ENCODE measurements at regions not wholly inside any gene's neighbourhood (a gene's known extent, or its start where the extent isn't known, plus 50 kb on each side); places are given as distances from the start of the nearest gene placed in this dataset.

DNA sequence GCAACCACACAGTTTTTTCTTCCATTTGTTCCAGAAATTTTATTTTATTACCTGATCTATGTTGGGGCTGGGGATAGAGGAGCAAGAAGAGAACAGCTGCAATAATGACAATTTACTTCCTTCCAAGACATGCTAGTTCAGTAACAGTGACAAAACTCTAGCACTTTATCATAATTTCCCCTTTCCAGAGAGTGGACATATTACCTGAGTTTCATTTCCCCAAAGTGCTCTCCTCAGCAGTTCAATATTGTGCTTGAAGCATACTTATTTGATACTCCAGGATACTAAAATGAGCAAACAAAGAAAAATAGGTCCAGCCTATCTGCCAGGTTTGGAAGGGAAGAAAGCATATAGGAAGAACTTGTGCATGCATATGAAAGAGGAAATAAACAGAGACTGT, 157.7 kb downstream of the ID4 start:
- Histone ChIP-seq H3K27me3 (ENCODE audit: control insufficient read depth, insufficient read depth, low read length) (no peaks in the 10 kb centered on the region), H3K9me3 (ENCODE audit: control insufficient read depth, insufficient read depth, low read length) (no peaks in the 10 kb centered on the region), H3K4me1 (ENCODE audit: control insufficient read depth, insufficient read depth, low read length) (no peaks in the 10 kb centered on the region), H3K36me3 (ENCODE audit: control insufficient read depth, insufficient read depth, low read length) (no peaks in the 10 kb centered on the region), H3K27ac (ENCODE audit: low read depth, low read length) (no peak overlapping the region), H3K4me3 (ENCODE audit: low read depth, low read length) (no peak overlapping the region)
- peak in 1 of 6 donors; percentile 32 for DNase-seq (ENCODE audit: low read depth in 4 of 6, low spot score in 6 of 6)

DNA sequence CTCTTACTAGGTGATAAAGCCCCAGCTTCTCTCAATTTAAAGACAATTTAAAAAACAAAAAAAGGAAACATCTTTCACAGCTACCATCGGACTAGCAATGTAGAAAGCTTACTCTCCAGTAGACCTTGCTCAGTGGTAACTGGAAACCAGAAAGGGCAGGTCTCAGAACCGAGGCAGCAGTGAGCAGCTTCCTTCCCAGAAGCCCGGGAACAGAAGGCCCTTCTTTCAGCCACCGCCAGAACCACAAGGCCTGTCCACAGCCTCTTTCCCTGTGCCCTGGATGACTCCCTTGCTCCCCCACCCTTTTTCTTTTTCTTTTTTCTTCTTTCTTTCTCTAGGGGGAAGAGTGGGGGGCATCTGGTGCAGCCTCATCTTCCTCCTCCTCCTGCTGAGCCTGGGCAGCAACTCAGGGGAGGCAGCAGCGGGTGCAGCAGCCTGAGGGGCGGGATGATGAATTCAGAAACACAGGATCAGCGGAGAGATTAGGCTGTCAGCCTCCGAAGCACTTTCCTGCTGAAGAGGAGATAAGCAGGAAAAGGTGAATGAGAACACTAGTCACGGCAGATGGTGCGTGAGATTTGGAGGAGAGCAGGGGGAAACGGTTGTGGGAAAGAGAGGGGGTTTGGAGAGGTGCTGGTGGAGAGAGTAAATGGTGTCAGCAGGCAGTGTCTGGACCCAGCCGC, 158.5 kb downstream of the ID4 start:
- DNase-seq (ENCODE audit: low read depth in 4 of 6, low spot score in 6 of 6), result peak in 2 of 6 donors; percentile 11 to 36
- Histone ChIP-seq H3K27ac (ENCODE audit: low read depth, low read length) (no peak overlapping the region), H3K9me3 (ENCODE audit: control insufficient read depth, insufficient read depth, low read length) (no peaks in the 10 kb centered on the region), H3K4me3 (ENCODE audit: low read depth, low read length) (no peak overlapping the region), H3K27me3 (ENCODE audit: control insufficient read depth, insufficient read depth, low read length) (no peaks in the 10 kb centered on the region), H3K4me1 (ENCODE audit: control insufficient read depth, insufficient read depth, low read length) (no peaks in the 10 kb centered on the region), H3K36me3 (ENCODE audit: control insufficient read depth, insufficient read depth, low read length) (no peaks in the 10 kb centered on the region)
- 61% methylated on average over 11 of the region's 12 CpGs for WGBS (ENCODE audit: insufficient coverage)

DNA sequence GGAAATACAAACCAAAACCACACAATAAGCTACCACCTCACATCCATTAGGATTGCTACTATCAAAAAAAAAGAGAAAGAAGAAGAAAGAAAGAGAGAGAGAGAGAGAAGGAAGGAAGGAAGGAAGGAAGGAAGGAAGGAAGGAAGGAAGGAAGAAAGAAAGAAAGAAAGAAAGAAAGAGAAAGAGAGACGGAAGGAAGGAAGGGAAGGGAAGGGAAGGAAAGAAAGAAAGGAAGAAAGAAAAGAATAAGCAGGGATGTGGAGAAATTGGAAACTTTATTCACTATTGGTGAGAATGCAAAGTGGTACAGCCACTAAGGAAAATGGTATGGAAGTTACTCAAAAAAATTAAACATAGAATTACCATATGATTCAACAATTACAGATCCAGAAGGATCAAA, 159.9 kb downstream of the ID4 start:
- H3K4me3 ChIP-seq (ENCODE audit: low read depth, low read length), result no peak overlapping the region
- no peaks in the 10 kb centered on the region for H3K36me3 ChIP-seq (ENCODE audit: control insufficient read depth, insufficient read depth, low read length)
- no peak overlapping the region for H3K27ac ChIP-seq (ENCODE audit: low read depth, low read length)
- no peaks in the 10 kb centered on the region for H3K27me3 ChIP-seq (ENCODE audit: control insufficient read depth, insufficient read depth, low read length)
- no peaks in the 10 kb centered on the region for H3K9me3 ChIP-seq (ENCODE audit: control insufficient read depth, insufficient read depth, low read length)
- WGBS (ENCODE audit: insufficient coverage), result 100% methylated on average over 1 of the region's 1 CpG
- no peak for DNase-seq (ENCODE audit: low read depth in 4 of 6, low spot score in 6 of 6)
- H3K4me1 ChIP-seq (ENCODE audit: control insufficient read depth, insufficient read depth, low read length), result no peaks in the 10 kb centered on the region

DNA sequence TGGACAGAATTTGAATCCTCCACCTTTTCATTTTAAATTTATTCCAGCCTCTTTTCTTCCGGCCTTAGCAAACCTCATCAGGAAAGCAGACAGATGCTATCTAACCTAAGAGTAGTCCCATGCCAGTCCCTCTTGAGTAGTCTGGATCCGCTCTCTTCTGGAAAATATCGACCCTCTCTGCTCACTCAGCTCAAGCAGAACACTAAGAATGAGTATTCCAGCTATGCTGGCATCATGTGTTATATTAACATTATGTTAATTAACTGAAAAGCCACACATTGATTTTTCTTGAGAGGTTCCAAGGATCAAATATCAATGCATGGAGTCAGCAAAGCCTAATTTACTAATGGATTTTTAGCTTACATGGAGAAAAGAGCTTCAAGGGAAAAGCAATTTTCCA, 161.4 kb downstream of the ID4 start:
- no peaks in the 10 kb centered on the region for H3K36me3 ChIP-seq (ENCODE audit: control insufficient read depth, insufficient read depth, low read length)
- WGBS (ENCODE audit: insufficient coverage), result 91% methylated on average over 1 of the region's 3 CpGs

DNA sequence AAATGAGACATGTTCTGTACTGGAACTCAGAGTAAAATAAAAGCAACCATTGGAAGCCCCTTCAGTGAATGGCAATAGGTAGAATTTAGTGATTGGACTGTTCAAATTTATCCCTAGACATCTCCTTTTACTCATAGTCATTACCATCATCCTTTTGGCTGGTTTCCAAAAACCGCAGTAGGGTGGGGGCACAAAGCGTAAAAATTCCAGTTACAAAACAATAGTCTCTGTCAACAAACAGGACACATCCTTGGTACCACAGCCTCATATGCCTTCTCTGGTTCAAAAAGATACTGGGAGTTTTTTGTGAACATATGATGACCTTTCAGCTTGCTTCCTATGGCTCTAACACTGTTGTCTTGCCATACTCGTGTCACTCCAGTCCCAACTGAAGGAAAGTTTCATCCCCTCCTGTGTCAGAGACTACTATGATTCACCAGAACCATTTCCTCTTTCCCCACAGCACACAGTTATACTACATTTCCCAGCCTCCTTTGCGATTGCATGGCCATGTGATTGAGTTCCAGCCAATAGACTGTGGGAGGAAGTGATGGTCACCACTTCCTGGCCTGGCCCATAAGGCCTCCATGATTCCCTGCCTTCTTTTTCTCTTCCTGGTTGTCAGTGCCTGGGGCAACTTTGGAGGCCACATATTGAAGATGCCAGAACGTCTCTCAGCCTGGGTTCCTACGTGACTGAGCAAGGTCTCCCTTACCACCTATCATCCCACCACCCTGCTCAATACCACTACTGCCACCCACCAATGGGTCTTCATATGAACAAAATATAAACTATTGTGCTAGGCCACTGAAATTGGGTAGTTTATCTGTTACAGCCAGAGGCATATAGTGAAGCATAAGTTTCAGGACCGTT, 162.4 kb downstream of the ID4 start:
- 58% methylated on average over 5 of the region's 7 CpGs for WGBS (ENCODE audit: insufficient coverage)
- DNase-seq (ENCODE audit: low read depth in 4 of 6, low spot score in 6 of 6), result no peak
- Histone ChIP-seq H3K9me3 (ENCODE audit: control insufficient read depth, insufficient read depth, low read length) (no peaks in the 10 kb centered on the region), H3K27me3 (ENCODE audit: control insufficient read depth, insufficient read depth, low read length) (no peaks in the 10 kb centered on the region), H3K27ac (ENCODE audit: low read depth, low read length) (no peak overlapping the region), H3K4me1 (ENCODE audit: control insufficient read depth, insufficient read depth, low read length) (no peaks in the 10 kb centered on the region), H3K4me3 (ENCODE audit: low read depth, low read length) (no peak overlapping the region), H3K36me3 (ENCODE audit: control insufficient read depth, insufficient read depth, low read length) (no peaks in the 10 kb centered on the region)

More for the DNA sequence above, 161.4 kb downstream of the ID4 start:
- Histone ChIP-seq H3K9me3 (ENCODE audit: control insufficient read depth, insufficient read depth, low read length) (no peaks in the 10 kb centered on the region), H3K4me3 (ENCODE audit: low read depth, low read length) (no peak overlapping the region), H3K27me3 (ENCODE audit: control insufficient read depth, insufficient read depth, low read length) (no peaks in the 10 kb centered on the region), H3K27ac (ENCODE audit: low read depth, low read length) (no peak overlapping the region), H3K4me1 (ENCODE audit: control insufficient read depth, insufficient read depth, low read length) (no peaks in the 10 kb centered on the region)
- peak in 1 of 6 donors; percentile 11 for DNase-seq (ENCODE audit: low read depth in 4 of 6, low spot score in 6 of 6)

DNA sequence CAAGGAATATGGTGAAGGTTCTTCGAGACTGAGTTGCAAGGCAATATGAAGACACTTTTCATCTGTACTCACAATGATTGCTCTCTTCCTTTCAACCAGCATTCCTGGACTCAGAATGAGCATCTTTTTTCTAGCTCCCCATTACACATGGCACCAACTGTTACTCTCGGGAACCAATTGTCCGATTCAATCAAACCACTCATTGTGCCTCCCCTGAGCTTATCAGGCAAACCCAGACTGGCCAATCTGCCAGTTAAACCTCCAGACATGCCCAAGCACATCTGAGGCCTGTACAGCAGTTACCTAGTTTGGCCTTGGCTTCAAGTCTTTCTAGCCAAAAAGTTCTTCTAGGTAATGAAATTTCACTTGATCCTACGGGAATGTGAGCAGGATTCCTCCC, 164.1 kb downstream of the ID4 start:
- Histone ChIP-seq H3K27me3 (ENCODE audit: control insufficient read depth, insufficient read depth, low read length) (no peaks in the 10 kb centered on the region), H3K9me3 (ENCODE audit: control insufficient read depth, insufficient read depth, low read length) (no peaks in the 10 kb centered on the region), H3K4me1 (ENCODE audit: control insufficient read depth, insufficient read depth, low read length) (no peaks in the 10 kb centered on the region), H3K27ac (ENCODE audit: low read depth, low read length) (no peak overlapping the region), H3K36me3 (ENCODE audit: control insufficient read depth, insufficient read depth, low read length) (no peaks in the 10 kb centered on the region), H3K4me3 (ENCODE audit: low read depth, low read length) (no peak overlapping the region)
- WGBS (ENCODE audit: insufficient coverage), result 73% methylated on average over 3 of the region's 4 CpGs
- no peak for DNase-seq (ENCODE audit: low read depth in 4 of 6, low spot score in 6 of 6)

DNA sequence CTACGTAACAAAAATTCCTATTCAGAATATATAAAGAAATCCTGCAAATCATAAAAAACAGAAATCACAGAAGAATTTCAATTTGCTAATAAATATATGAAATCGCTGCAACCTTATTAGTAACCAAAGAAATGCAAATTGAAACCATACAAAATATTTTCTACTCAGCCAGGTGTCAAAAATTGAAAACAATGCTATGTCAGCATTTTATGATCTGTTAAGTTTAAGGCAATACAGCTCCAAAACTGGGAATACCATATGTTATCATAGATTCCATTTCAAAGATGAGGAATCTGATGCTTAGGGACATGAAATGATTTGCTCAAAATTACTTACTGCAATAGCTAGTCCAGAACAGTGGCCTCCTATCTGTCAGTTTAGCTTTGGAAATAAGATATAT, 168.9 kb downstream of the ID4 start:
- H3K9me3 ChIP-seq (ENCODE audit: control insufficient read depth, insufficient read depth, low read length), result no peaks in the 10 kb centered on the region
- no peak overlapping the region for H3K4me3 ChIP-seq (ENCODE audit: low read depth, low read length)
- no peak for DNase-seq (ENCODE audit: low read depth in 4 of 6, low spot score in 6 of 6)
- peaks cover 3% of the 10 kb centered on the region for H3K4me1 ChIP-seq (ENCODE audit: control insufficient read depth, insufficient read depth, low read length)
- H3K27me3 ChIP-seq (ENCODE audit: control insufficient read depth, insufficient read depth, low read length), result no peaks in the 10 kb centered on the region
- H3K27ac ChIP-seq (ENCODE audit: low read depth, low read length), result no peak overlapping the region
- no CpG with 5 or more reads among the region's 2 CpGs for WGBS (ENCODE audit: insufficient coverage)
- H3K36me3 ChIP-seq (ENCODE audit: control insufficient read depth, insufficient read depth, low read length), result no peaks in the 10 kb centered on the region

DNA sequence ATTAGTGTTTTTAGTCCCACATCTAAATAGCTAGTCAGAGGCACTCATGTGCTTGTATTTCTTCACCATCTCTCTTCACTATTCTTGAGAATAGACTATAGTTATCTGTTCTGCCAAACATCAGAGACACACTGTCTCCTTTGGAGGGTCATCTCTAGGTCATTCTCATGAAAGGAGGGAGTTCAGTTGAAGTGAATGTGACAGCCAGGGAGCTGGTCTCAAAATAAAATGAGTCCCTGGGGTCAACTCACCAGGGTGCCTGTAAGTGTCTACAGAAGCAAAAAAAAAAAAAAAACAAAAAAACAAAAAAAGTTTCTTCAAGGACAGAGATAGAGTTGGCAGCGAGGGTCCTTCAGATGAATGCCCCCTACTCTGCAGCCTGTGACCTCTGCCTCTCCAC, 171.0 kb downstream of the ID4 start:
- H3K27me3 ChIP-seq (ENCODE audit: control insufficient read depth, insufficient read depth, low read length), result no peaks in the 10 kb centered on the region
- WGBS (ENCODE audit: insufficient coverage), result 42% methylated on average over 1 of the region's 1 CpG
- H3K9me3 ChIP-seq (ENCODE audit: control insufficient read depth, insufficient read depth, low read length), result no peaks in the 10 kb centered on the region
- no peak overlapping the region for H3K27ac ChIP-seq (ENCODE audit: low read depth, low read length)
- peaks cover 7% of the 10 kb centered on the region for H3K4me1 ChIP-seq (ENCODE audit: control insufficient read depth, insufficient read depth, low read length)
- no peaks in the 10 kb centered on the region for H3K36me3 ChIP-seq (ENCODE audit: control insufficient read depth, insufficient read depth, low read length)
- DNase-seq (ENCODE audit: low read depth in 4 of 6, low spot score in 6 of 6), result no peak
- no peak overlapping the region for H3K4me3 ChIP-seq (ENCODE audit: low read depth, low read length)

DNA sequence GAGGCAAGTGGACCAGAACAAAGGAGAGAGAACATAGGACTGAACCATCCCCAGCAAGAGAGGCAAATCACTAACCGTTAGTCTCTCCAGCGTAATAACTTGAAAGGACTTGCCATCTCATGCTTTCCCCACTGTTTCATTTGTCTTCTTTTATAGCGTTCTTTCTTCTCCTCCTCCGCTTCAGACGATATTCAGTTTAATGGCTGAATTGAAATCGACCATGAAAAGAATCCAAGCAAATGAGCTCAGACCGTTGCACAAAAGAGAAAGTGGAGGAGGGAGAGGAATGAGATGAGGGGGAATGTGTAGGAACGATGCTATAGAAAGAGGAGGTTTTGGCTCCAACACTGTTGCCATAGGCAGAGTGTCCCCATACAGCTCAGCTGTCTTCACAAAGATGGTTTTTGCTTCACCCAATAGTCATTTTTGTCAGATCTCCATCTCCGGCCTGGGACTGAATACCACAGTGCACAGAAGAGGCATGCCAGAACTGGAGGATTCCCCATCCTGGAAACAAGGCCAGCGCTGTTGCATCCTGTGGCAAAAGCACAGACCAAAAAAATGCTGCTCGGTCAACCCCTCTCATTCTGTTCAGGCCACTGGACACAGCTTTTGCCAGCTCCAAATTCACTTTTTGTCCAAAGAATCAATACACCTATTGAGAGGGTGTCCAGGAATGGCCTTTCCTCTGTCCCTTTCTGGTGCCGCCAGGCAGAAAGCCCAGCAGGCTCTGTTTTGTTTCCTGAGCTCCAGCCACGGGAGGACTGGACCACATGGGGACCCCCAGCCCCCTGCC, 176.1 kb downstream of the ID4 start:
- peak overlapping the region; percentile 36 for H3K27ac ChIP-seq (ENCODE audit: low read depth, low read length)
- H3K4me1 ChIP-seq (ENCODE audit: control insufficient read depth, insufficient read depth, low read length), result peaks cover 11% of the 10 kb centered on the region
- H3K9me3 ChIP-seq (ENCODE audit: control insufficient read depth, insufficient read depth, low read length), result no peaks in the 10 kb centered on the region
- H3K27me3 ChIP-seq (ENCODE audit: control insufficient read depth, insufficient read depth, low read length), result no peaks in the 10 kb centered on the region
- WGBS (ENCODE audit: insufficient coverage), result 24% methylated on average over 8 of the region's 13 CpGs
- H3K4me3 ChIP-seq (ENCODE audit: low read depth, low read length), result no peak overlapping the region
- no peaks in the 10 kb centered on the region for H3K36me3 ChIP-seq (ENCODE audit: control insufficient read depth, insufficient read depth, low read length)
- peak in 4 of 6 donors; percentile 48 to 80 (median 64) for DNase-seq (ENCODE audit: low read depth in 4 of 6, low spot score in 6 of 6)

Data from spinal cord (tissue), 9 donors.